ENCODE measurements at regions not wholly inside any gene's neighbourhood (a gene's known extent, or its start where the extent isn't known, plus 50 kb on each side); places are given as distances from the start of the nearest gene placed in this dataset.

DNA sequence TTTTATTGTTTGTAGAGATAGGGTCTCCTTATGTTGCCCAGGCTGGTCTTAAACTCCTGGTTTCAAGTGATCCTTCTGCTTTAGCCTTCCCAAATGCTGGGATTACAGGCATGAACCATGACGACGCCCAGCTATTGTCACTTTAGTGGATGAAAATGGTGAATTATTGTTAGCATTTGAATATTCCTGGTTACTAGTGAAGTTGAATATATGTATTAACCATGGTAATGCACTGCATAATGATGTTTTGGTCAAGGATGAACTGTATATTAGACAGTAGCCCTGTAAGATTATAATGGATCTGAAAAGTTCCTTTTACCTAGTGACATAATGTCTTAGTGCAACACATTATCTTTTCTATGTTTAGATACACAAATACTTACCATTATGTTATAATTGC is 50.4 kb upstream of the KCNAB1 start:
- Histone ChIP-seq H3K27me3 (ENCODE audit: insufficient read depth, poor library complexity, severe bottlenecking) (no peaks in the 10 kb centered on the region), H3K36me3 (ENCODE audit: low read depth) (no peaks in the 10 kb centered on the region), H3K4me1 (ENCODE audit: insufficient read depth, poor library complexity, severe bottlenecking) (no peaks in the 10 kb centered on the region), H3K4me3 (ENCODE audit: severe bottlenecking) (no peak overlapping the region), H3K9me3 (ENCODE audit: severe bottlenecking) (no peaks in the 10 kb centered on the region), H3K27ac (ENCODE audit: poor library complexity, severe bottlenecking) (no peak overlapping the region)
- TF ChIP-seq CTCF (IDR thresholded peaks at IDR 0.05; ENCODE audit: poor library complexity, severe bottlenecking) = no peak
- DNase-seq (ENCODE audit: low spot score) = no peak
- ATAC-seq (ENCODE audit: low read depth) = no peak

Data from RWPE2 (cell line).